ENCODE measurements at regions not wholly inside any gene's neighbourhood (a gene's known extent, or its start where the extent isn't known, plus 50 kb on each side); places are given as distances from the start of the nearest gene placed in this dataset.

DNA sequence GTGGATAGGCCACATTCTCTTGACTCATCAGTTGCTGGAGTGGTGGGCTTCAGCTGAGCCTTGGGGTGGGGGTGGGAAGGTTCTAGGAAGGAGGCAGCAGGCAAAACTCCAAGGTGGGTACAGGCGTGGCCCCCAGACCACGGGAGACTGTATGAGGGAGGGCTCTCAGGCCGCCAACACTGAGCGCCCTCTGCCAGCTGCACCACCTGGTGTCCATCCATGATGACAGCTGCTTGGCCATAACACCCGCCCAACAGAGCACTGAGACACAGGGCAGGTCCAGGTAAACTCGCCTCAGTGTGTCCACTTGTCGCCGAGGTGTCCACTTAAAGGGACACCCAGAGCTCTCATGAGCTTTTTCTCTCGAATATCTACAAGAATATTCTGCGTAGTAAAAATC lies 133.5 kb downstream of the C16orf95 start:
- Histone ChIP-seq H3K4me1 (ENCODE audit: insufficient read depth) (peaks cover 6% of the 10 kb centered on the region; the same call in 1 of the 2 replicates), H3K9me3 (ENCODE audit: low read depth) (no peaks in the 10 kb centered on the region), H4K20me1 (ENCODE audit: insufficient read depth) (no peaks in the 10 kb centered on the region), H3F3A (ENCODE audit: insufficient read depth) (no peaks in the 10 kb centered on the region; the same call in 1 of the 2 replicates), H3K4me3 (no peak overlapping the region), H3K9me2 (ENCODE audit: insufficient read depth) (no peaks in the 10 kb centered on the region), H2AFZ (no peak overlapping the region), H3K36me3 (ENCODE audit: low read depth) (no peaks in the 10 kb centered on the region), H3K27ac (no peak overlapping the region), H3K27me3 (replicated peaks; ENCODE audit: insufficient read depth) (no peaks in the 10 kb centered on the region), H3K4me2 (ENCODE audit: unreplicated experiment) (no peak overlapping the region), H3K79me2 (ENCODE audit: insufficient read depth) (no peaks in the 10 kb centered on the region), H3K9ac (no peak overlapping the region)
- in situ Hi-C loops (cut with MboI) = no loop called here
- TF ChIP-seq EZH2 (IDR thresholded peaks at IDR 0.05; ENCODE audit: insufficient read depth, poor library complexity, severe bottlenecking) = no peak
- no peak for TF ChIP-seq EZH2phosphoT487 (IDR thresholded peaks at IDR 0.05; ENCODE audit: insufficient read depth, low read depth)
- no peak for DNase-seq
- 69 to 73% methylated on average over 10 of the region's 10 CpGs for WGBS, 2 experiments (ENCODE audit: low coverage in 1 of 2, low lambda C conversion rate in 2 of 2, missing lambda C conversion rate in 2 of 2)

DNA sequence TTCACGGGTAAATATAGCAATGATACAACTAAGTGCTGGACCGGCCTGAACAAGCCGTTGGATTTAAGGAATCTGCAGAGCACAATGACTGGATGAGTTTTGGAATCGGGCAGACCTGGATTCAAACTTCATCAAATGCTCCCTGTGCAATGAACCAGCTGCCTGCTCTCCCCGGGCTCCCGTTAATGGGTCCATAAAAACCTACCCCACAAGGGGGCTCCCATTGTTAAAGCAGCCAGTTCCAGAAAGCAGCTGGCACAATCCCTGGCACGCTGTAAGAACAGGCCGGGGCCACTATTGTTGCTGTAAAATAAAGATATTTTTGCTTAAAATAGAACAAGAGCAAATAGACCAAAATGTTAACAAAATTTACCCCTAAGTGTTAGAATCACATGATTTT lies 131.9 kb downstream of the C16orf95 start:
- H3K9me2 ChIP-seq (ENCODE audit: insufficient read depth) = no peaks in the 10 kb centered on the region
- in situ Hi-C loops (cut with MboI) = no loop called here
- WGBS, 2 experiments (ENCODE audit: low coverage in 1 of 2, low lambda C conversion rate in 2 of 2, missing lambda C conversion rate in 2 of 2) = 36 to 45% methylated on average over 8 of the region's 8 CpGs
- H3K79me2 ChIP-seq (ENCODE audit: insufficient read depth) = no peaks in the 10 kb centered on the region
- H3K36me3 ChIP-seq (ENCODE audit: low read depth) = no peaks in the 10 kb centered on the region
- no peak overlapping the region for H3K4me3 ChIP-seq
- H4K20me1 ChIP-seq (ENCODE audit: insufficient read depth) = no peaks in the 10 kb centered on the region
- H3K27ac ChIP-seq = no peak overlapping the region
- H3K4me2 ChIP-seq (ENCODE audit: unreplicated experiment) = no peak overlapping the region
- H3K27me3 ChIP-seq (replicated peaks; ENCODE audit: insufficient read depth) = no peaks in the 10 kb centered on the region
- H3K9me3 ChIP-seq (ENCODE audit: low read depth) = no peaks in the 10 kb centered on the region
- H3F3A ChIP-seq (ENCODE audit: insufficient read depth) = no peaks in the 10 kb centered on the region; the same call in 1 of the 2 replicates
- DNase-seq = no peak
- no peak for TF ChIP-seq EZH2phosphoT487 (IDR thresholded peaks at IDR 0.05; ENCODE audit: insufficient read depth, low read depth)
- no peak for TF ChIP-seq EZH2 (IDR thresholded peaks at IDR 0.05; ENCODE audit: insufficient read depth, poor library complexity, severe bottlenecking)
- no peak overlapping the region for H3K9ac ChIP-seq
- H2AFZ ChIP-seq = no peak overlapping the region
- H3K4me1 ChIP-seq (ENCODE audit: insufficient read depth) = no peaks in the 10 kb centered on the region

DNA sequence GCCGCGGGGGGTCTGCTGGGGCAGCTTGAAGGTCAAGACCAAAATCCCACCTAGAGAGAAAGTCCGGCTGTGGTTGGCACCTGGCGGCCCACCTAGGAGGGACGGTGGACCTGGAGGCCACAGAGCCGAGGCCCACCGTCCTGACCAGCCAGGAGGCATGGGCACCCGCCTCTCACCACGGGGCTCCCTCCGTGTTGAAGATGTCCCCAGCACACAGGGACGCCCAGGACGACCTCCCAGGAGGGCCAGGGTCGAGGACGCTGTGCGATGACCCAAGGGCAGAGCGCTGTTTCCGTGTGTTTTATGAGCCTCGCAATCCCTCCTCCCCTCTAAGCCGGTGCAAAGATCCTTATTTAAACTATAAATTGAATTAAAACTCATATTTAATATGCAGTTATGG lies 131.2 kb downstream of the C16orf95 start:
- in situ Hi-C loops (cut with MboI) = no loop called here
- Histone ChIP-seq H3K36me3 (ENCODE audit: low read depth) (no peaks in the 10 kb centered on the region), H3K4me2 (ENCODE audit: unreplicated experiment) (no peak overlapping the region), H3K4me3 (no peak overlapping the region), H3F3A (ENCODE audit: insufficient read depth) (no peaks in the 10 kb centered on the region; the same call in 1 of the 2 replicates), H3K9ac (no peak overlapping the region), H2AFZ (no peak overlapping the region), H3K9me3 (ENCODE audit: low read depth) (no peaks in the 10 kb centered on the region), H3K27me3 (replicated peaks; ENCODE audit: insufficient read depth) (no peaks in the 10 kb centered on the region), H3K27ac (no peak overlapping the region), H3K79me2 (ENCODE audit: insufficient read depth) (no peaks in the 10 kb centered on the region), H3K4me1 (ENCODE audit: insufficient read depth) (no peaks in the 10 kb centered on the region), H3K9me2 (ENCODE audit: insufficient read depth) (no peaks in the 10 kb centered on the region), H4K20me1 (ENCODE audit: insufficient read depth) (no peaks in the 10 kb centered on the region)
- no peak for DNase-seq
- WGBS, 2 experiments (ENCODE audit: low coverage in 1 of 2, low lambda C conversion rate in 2 of 2, missing lambda C conversion rate in 2 of 2) = 92 to 94% methylated on average over 16 to 17 of the region's 19 CpGs
- TF ChIP-seq EZH2 (IDR thresholded peaks at IDR 0.05; ENCODE audit: insufficient read depth, poor library complexity, severe bottlenecking) (no peak), EZH2phosphoT487 (IDR thresholded peaks at IDR 0.05; ENCODE audit: insufficient read depth, low read depth) (no peak)

DNA sequence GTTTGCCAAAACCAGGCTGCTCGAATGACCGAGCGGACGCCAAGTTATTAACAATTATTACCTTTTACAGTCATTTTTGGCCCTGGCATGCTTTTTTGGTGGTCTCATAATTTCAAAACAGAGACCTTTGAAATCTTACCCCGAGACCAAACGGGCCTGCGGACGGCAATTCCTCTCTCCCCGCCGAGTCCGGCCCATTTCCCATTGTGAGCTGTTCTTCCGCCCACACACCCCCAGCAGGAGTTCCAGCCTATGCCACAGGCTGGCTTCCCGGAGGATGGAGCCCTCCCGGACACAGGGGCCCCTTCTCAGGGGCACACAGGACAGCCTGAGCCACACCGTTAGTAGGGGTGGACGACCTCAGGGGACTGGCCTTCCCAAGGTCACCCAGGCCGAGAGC lies 130.7 kb downstream of the C16orf95 start:
- TF ChIP-seq EZH2 (IDR thresholded peaks at IDR 0.05; ENCODE audit: insufficient read depth, poor library complexity, severe bottlenecking) = no peak
- no peak overlapping the region for H3K9ac ChIP-seq
- H4K20me1 ChIP-seq (ENCODE audit: insufficient read depth) = no peaks in the 10 kb centered on the region
- no peak overlapping the region for H2AFZ ChIP-seq
- in situ Hi-C loops (cut with MboI) = no loop called here
- no peaks in the 10 kb centered on the region; the same call in 1 of the 2 replicates for H3F3A ChIP-seq (ENCODE audit: insufficient read depth)
- no peak overlapping the region for H3K4me3 ChIP-seq
- H3K36me3 ChIP-seq (ENCODE audit: low read depth) = no peaks in the 10 kb centered on the region
- no peaks in the 10 kb centered on the region for H3K79me2 ChIP-seq (ENCODE audit: insufficient read depth)
- no peaks in the 10 kb centered on the region for H3K9me2 ChIP-seq (ENCODE audit: insufficient read depth)
- H3K4me1 ChIP-seq (ENCODE audit: insufficient read depth) = no peaks in the 10 kb centered on the region
- no peak overlapping the region for H3K27ac ChIP-seq
- no peaks in the 10 kb centered on the region for H3K9me3 ChIP-seq (ENCODE audit: low read depth)
- no peaks in the 10 kb centered on the region for H3K27me3 ChIP-seq (replicated peaks; ENCODE audit: insufficient read depth)
- no peak for DNase-seq
- H3K4me2 ChIP-seq (ENCODE audit: unreplicated experiment) = no peak overlapping the region
- 73 to 74% methylated on average over 17 of the region's 17 CpGs for WGBS, 2 experiments (ENCODE audit: low coverage in 1 of 2, low lambda C conversion rate in 2 of 2, missing lambda C conversion rate in 2 of 2)

All from GM23248 (cell line).